ENCODE measurements at regions not wholly inside any gene's neighbourhood (a gene's known extent, or its start where the extent isn't known, plus 50 kb on each side); places are given as distances from the start of the nearest gene placed in this dataset.

GRCh38 chr12:82223426-82223825 is 134.8 kb downstream of the CCDC59 start:
- no peak for TF ChIP-seq CTCF (IDR thresholded peaks at IDR 0.05)
- no peak for TF ChIP-seq ZNF121 (CRISPR knock-in tag; IDR thresholded peaks at IDR 0.05)
